ENCODE measurements at regions not wholly inside any gene's neighbourhood (a gene's known extent, or its start where the extent isn't known, plus 50 kb on each side); places are given as distances from the start of the nearest gene placed in this dataset.

- no peak for DNase-seq (ENCODE audit: low read depth in 1 of 2, low spot score in 2 of 2)
- H3K56ac ChIP-seq (replicated peaks; ENCODE audit: insufficient read length, low read depth, low read length), result no peak overlapping the region
- no peak overlapping the region for H2AFZ ChIP-seq (ENCODE audit: low read length)
- no peak overlapping the region for H3K27ac ChIP-seq (ENCODE audit: low read depth, low read length)
- H4K20me1 ChIP-seq (replicated peaks in 1 of 2; ENCODE audit: control insufficient read depth in 1 of 2, insufficient read depth in 2 of 2, low read length in 2 of 2), result no peaks in the 10 kb centered on the region
- no peak overlapping the region for H3K18ac ChIP-seq (ENCODE audit: extremely low read depth, low read length)
- H4K8ac ChIP-seq (ENCODE audit: extremely low read depth, insufficient read depth, low read length), result no peak overlapping the region
- no peak overlapping the region for H2BK15ac ChIP-seq (ENCODE audit: low read length)
- CTCF ChIA-PET (ENCODE audit: partially characterized antibody), result interaction anchor here (0.7 to 2.1 kb wide), 3 partner anchors 12 to 188 kb away, joined by 3 to 5 read pairs (median 4); no protein-coding TSS in a partner anchor
- H3K36me3 ChIP-seq (ENCODE audit: control insufficient read depth in 2 of 4, insufficient read depth in 4 of 4, low read length in 3 of 4), result no peaks in the 10 kb centered on the region
- no peak for TF ChIP-seq HDAC2 (IDR thresholded peaks at IDR 0.05; ENCODE audit: borderline replicate concordance in 1 of 2, low read depth in 2 of 2, low read length in 2 of 2)
- no peak for TF ChIP-seq GTF2F1 (IDR thresholded peaks at IDR 0.05; ENCODE audit: borderline replicate concordance, low read depth, low read length)
- no peak for TF ChIP-seq ATF2 (IDR thresholded peaks at IDR 0.05; ENCODE audit: low read length)
- H3K27me3 ChIP-seq (replicated peaks in 1 of 4; ENCODE audit: control insufficient read depth in 3 of 4, extremely low read depth in 1 of 4, insufficient read depth in 3 of 4, low read length in 3 of 4), result no peaks in the 10 kb centered on the region; a peak in 4 of 7 replicates
- no peak overlapping the region for H2AK5ac ChIP-seq (ENCODE audit: low read depth, low read length)
- POLR2A ChIA-PET (ENCODE audit: partially characterized antibody), result interaction anchor here (0.9 kb wide), 1 partner anchor 241 kb away, joined by 3 read pairs; no protein-coding TSS in a partner anchor
- no peak overlapping the region for H4K91ac ChIP-seq (replicated peaks; ENCODE audit: insufficient read length, low read length)
- no peak overlapping the region for H3K4ac ChIP-seq (replicated peaks; ENCODE audit: insufficient read length, low read depth, low read length)
- H3K79me1 ChIP-seq (ENCODE audit: low read depth, low read length), result no peaks in the 10 kb centered on the region
- no peak for FAIRE-seq
- no peak overlapping the region for H3K23ac ChIP-seq (ENCODE audit: insufficient read length)
- H3K4me1 ChIP-seq (replicated peaks in 1 of 4; ENCODE audit: control insufficient read depth in 3 of 4, insufficient read depth in 4 of 4, low read length in 3 of 4), result peaks cover 0 to 4% (median 2%) of the 10 kb centered on the region in 4 experiments; a peak in 4 of 7 replicates
- no peaks in the 10 kb centered on the region for H3K79me2 ChIP-seq (ENCODE audit: control insufficient read depth in 1 of 2, insufficient read depth in 2 of 2, low read length in 2 of 2)
- no peaks in the 10 kb centered on the region for H3K9me3 ChIP-seq (ENCODE audit: insufficient read depth in 2 of 2, low read depth in 1 of 2, low read length in 1 of 2)
- no peak overlapping the region for H2BK20ac ChIP-seq (ENCODE audit: low read length)
- H3K14ac ChIP-seq (ENCODE audit: insufficient read length), result no peak overlapping the region
- no peak overlapping the region for H3K9ac ChIP-seq (replicated peaks in 1 of 4; ENCODE audit: extremely low read depth in 1 of 4, low read depth in 3 of 4, low read length in 3 of 4)
- WGBS, 2 experiments (ENCODE audit: extremely low coverage in 1 of 2, insufficient coverage in 1 of 2, insufficient read length in 1 of 2, insufficient replicate concordance in 2 of 2, low coverage in 1 of 2, low lambda C conversion rate in 2 of 2, missing lambda C conversion rate in 1 of 2), result 86% methylated on average over 10 of the region's 10 CpGs; no CpG with 5 or more reads in 1 of the 2 experiments
- no peak overlapping the region for H3K4me2 ChIP-seq (ENCODE audit: insufficient read depth in 1 of 2, low read depth in 2 of 2, low read length in 2 of 2)
- no peak overlapping the region for H2BK5ac ChIP-seq (ENCODE audit: low read depth, low read length)
- no peaks in the 10 kb centered on the region; the same call in 1 of the 2 replicates for H3K23me2 ChIP-seq (ENCODE audit: low read depth, low read length)
- H2BK120ac ChIP-seq (replicated peaks; ENCODE audit: low read depth, low read length), result no peak overlapping the region
- no peak overlapping the region for H2BK12ac ChIP-seq (ENCODE audit: low read depth, low read length)
- H4K5ac ChIP-seq (ENCODE audit: insufficient read length, low read depth, low read length), result no peak overlapping the region
- H3K4me3 ChIP-seq (ENCODE audit: extremely low read depth in 1 of 4, insufficient read depth in 2 of 4, low read depth in 3 of 4, low read length in 4 of 4), result no peak overlapping the region
These were observed 186.9 kb downstream of the MN1 start for GRCh38 chr22:27614650-27615007.

Data from H1 (cell line).